Transverse colon (tissue), 4 donors: ENCODE measurements at regions not wholly inside any gene's neighbourhood (a gene's known extent, or its start where the extent isn't known, plus 50 kb on each side); places are given as distances from the start of the nearest gene placed in this dataset.

Source experiments
- CTCF ChIP-seq, 5 experiments: fragments of 200-600 bp in 3 of 5; fragments of 450-650 bp in 2 of 5; sonication (generic) in 3 of 5; IDR thresholded peaks; 1 replicate in 2 of 5; 2 replicates in 3 of 5; pipeline ENCODE4 v1.5.1; 2016 to 2017; ENCODE audit warnings: antibody characterized with exemption in 5 of 5, inconsistent platforms in 3 of 5, mild to moderate bottlenecking in 2 of 5, moderate library complexity in 1 of 5
- POLR2A ChIP-seq: fragments of 450-650 bp; IDR thresholded peaks from one replicate; pipeline ENCODE4 v1.6.1; 2016; ENCODE audit warnings: antibody characterized with exemption, mild to moderate bottlenecking, moderate library complexity
- POLR2AphosphoS5 ChIP-seq, 3 donors: sonication (generic); formaldehyde crosslinking; IDR thresholded peaks; one replicate each; pipeline ENCODE4 v1.6.1; 2016; ENCODE audit warnings: antibody characterized with exemption in 3 of 3

GRCh38 chr2:76211991-76212985 lies 501.6 kb upstream of the GCFC2 start:
- TF ChIP-seq POLR2AphosphoS5 (IDR thresholded peaks at IDR 0.05) (no peak), CTCF (IDR thresholded peaks at IDR 0.05) (no peak), POLR2A (no peak)
